Liver (tissue), 8 donors: ENCODE measurements at regions not wholly inside any gene's neighbourhood (a gene's known extent, or its start where the extent isn't known, plus 50 kb on each side); places are given as distances from the start of the nearest gene placed in this dataset.

Experiments used
- DNase-seq: peaks from one replicate; pipeline ENCODE4 v3.0.0-alpha.2; 2017; ENCODE audit warnings: low spot score
- H3K27ac ChIP-seq, 2 donors: one replicate each; pipeline ENCODE4 v1.7.0; 2013; ENCODE audit warnings: inconsistent platforms in 2 of 2, low read length in 2 of 2, control low read depth in 1 of 2, low read depth in 1 of 2, mild to moderate bottlenecking in 1 of 2
- H3K27me3 ChIP-seq, 4 donors: one replicate each; pipeline versions ENCODE4 v1.6.1 to v1.7.0; 2013; ENCODE audit warnings: low read length in 3 of 4, inconsistent platforms in 1 of 4, mild to moderate bottlenecking in 1 of 4, moderate library complexity in 1 of 4; ENCODE audit not compliant: control insufficient read depth in 4 of 4, insufficient read depth in 4 of 4
- H3K36me3 ChIP-seq, 4 donors: one replicate each; pipeline versions ENCODE4 v1.6.1 to v1.7.0; 2013; ENCODE audit warnings: low read length in 3 of 4, mild to moderate bottlenecking in 3 of 4, low read depth in 1 of 4, moderate library complexity in 1 of 4; ENCODE audit not compliant: control insufficient read depth in 4 of 4, insufficient read depth in 3 of 4
- H3K4me1 ChIP-seq, 4 donors: one replicate each; pipeline versions ENCODE4 v1.6.1 to v1.7.0; 2013; ENCODE audit warnings: low read length in 3 of 4, mild to moderate bottlenecking in 3 of 4, moderate library complexity in 1 of 4; ENCODE audit not compliant: control insufficient read depth in 4 of 4, insufficient read depth in 4 of 4
- H3K4me3 ChIP-seq, 3 donors: one replicate each; pipeline versions ENCODE4 v1.6.1 to v1.7.0; 2013; ENCODE audit warnings: low read length in 3 of 3, control low read depth in 1 of 3, low read depth in 1 of 3, mild to moderate bottlenecking in 1 of 3
- H3K9ac ChIP-seq, 2 donors: one replicate each; pipeline ENCODE4 v1.7.0; 2013; ENCODE audit warnings: low read length in 2 of 2, mild to moderate bottlenecking in 2 of 2, moderate library complexity in 2 of 2, control low read depth in 1 of 2, low read depth in 1 of 2
- H3K9me3 ChIP-seq, 4 donors: one replicate each; pipeline versions ENCODE4 v1.6.1 to v1.7.0; 2013; ENCODE audit warnings: low read length in 3 of 4; ENCODE audit not compliant: control insufficient read depth in 4 of 4
- EGR1 ChIP-seq, 2 donors: IDR thresholded peaks; 2 replicates each; pipeline ENCODE4 v1.6.1; 2016 to 2018; ENCODE audit warnings: antibody characterized with exemption in 2 of 2, low read depth in 2 of 2
- FOXA1 ChIP-seq: IDR thresholded peaks from 2 replicates; pipeline ENCODE4 v1.6.1; 2016; ENCODE audit warnings: antibody characterized with exemption
- GABPA ChIP-seq, 2 donors: IDR thresholded peaks in 1 of 2; conservative IDR thresholded peaks in 1 of 2; 2 replicates each; pipeline ENCODE4 v1.6.1; 2016; ENCODE audit warnings: antibody characterized with exemption in 2 of 2, mild to moderate bottlenecking in 1 of 2, moderate library complexity in 1 of 2
- HNF4A ChIP-seq, 2 donors: conservative IDR thresholded peaks; 2 replicates each; pipeline ENCODE4 v1.6.1; 2016; ENCODE audit warnings: antibody characterized with exemption in 2 of 2, mild to moderate bottlenecking in 2 of 2
- HNF4G ChIP-seq: IDR thresholded peaks from 2 replicates; pipeline ENCODE4 v1.6.1; 2016; ENCODE audit warnings: antibody characterized with exemption
- JUND ChIP-seq, 2 donors: IDR thresholded peaks; 2 replicates each; pipeline ENCODE4 v1.6.1; 2016; ENCODE audit warnings: antibody characterized with exemption in 2 of 2
- NR2F2 ChIP-seq: IDR thresholded peaks from 2 replicates; pipeline ENCODE4 v1.6.1; 2016; ENCODE audit warnings: antibody characterized with exemption
- RAD21 ChIP-seq, 2 donors: IDR thresholded peaks; 2 replicates each; pipeline ENCODE4 v1.6.1; 2016; ENCODE audit warnings: antibody characterized with exemption in 2 of 2, mild to moderate bottlenecking in 2 of 2
- RXRA ChIP-seq, 2 donors: IDR thresholded peaks; 2 replicates each; pipeline ENCODE4 v1.6.1; 2017 to 2018; ENCODE audit warnings: antibody characterized with exemption in 2 of 2, mild to moderate bottlenecking in 1 of 2
- TAF1 ChIP-seq: conservative IDR thresholded peaks from 2 replicates; pipeline ENCODE4 v1.6.1; 2016; ENCODE audit warnings: antibody characterized with exemption, mild to moderate bottlenecking
- YY1 ChIP-seq: IDR thresholded peaks from 2 replicates; pipeline ENCODE4 v1.6.1; 2016; ENCODE audit warnings: antibody characterized with exemption, mild to moderate bottlenecking
- WGBS: extraction: QIAGEN DNeasy Blood & Tissue Kit; methylation state at CpG from one replicate; pipeline ENCODE4 v1.1.7; 2013; 5-methylcytosine and 5-hydroxymethylcytosine counted together
- TF ChIP-seq, protein P1 (sequence below): fragments of 150-350 bp; IDR thresholded peaks from 2 replicates; pipeline ENCODE4 v1.5.1; 2017; ENCODE audit warnings: improper control_type of control experiment, low read depth, low read length; ENCODE audit not compliant: missing input control
- TF ChIP-seq, protein P2 (sequence below): IDR thresholded peaks from 2 replicates; pipeline ENCODE4 v1.6.1; 2016; ENCODE audit warnings: antibody characterized with exemption, mild to moderate bottlenecking
- TF ChIP-seq, protein P3 (sequence below): IDR thresholded peaks from 2 replicates; pipeline ENCODE4 v1.6.1; 2016; ENCODE audit warnings: antibody characterized with exemption
- TF ChIP-seq, protein P4 (sequence below): IDR thresholded peaks from 2 replicates; pipeline ENCODE4 v1.6.1; 2016; ENCODE audit warnings: antibody characterized with exemption
- donor health status: healthy.
- donor health status: healthy.
- donor health status: healthy.
- donor health status: healthy.
- donor health status: healthy.

DNA sequence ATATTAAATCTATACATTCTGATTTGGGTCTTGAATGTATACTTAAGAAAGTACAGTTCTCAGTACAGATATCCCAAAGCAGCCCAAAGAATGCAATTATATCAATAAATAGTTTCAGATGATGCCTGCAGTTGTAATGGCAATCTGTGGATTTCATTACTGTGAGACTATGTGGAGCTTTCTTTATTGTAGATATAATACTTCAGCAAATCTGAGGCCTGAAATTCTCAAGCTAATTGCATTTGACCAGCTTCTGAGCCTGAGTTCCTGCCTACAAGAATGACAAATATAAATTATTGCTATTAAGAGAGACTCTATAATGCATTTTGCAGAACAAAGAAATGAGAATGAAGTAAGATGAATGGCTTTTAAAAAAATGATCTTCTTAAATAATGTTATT is 320.3 kb downstream of the DKK2 start:
- TF ChIP-seq, protein P1, sequence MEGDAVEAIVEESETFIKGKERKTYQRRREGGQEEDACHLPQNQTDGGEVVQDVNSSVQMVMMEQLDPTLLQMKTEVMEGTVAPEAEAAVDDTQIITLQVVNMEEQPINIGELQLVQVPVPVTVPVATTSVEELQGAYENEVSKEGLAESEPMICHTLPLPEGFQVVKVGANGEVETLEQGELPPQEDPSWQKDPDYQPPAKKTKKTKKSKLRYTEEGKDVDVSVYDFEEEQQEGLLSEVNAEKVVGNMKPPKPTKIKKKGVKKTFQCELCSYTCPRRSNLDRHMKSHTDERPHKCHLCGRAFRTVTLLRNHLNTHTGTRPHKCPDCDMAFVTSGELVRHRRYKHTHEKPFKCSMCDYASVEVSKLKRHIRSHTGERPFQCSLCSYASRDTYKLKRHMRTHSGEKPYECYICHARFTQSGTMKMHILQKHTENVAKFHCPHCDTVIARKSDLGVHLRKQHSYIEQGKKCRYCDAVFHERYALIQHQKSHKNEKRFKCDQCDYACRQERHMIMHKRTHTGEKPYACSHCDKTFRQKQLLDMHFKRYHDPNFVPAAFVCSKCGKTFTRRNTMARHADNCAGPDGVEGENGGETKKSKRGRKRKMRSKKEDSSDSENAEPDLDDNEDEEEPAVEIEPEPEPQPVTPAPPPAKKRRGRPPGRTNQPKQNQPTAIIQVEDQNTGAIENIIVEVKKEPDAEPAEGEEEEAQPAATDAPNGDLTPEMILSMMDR, result no peak
- TF ChIP-seq, protein P2, sequence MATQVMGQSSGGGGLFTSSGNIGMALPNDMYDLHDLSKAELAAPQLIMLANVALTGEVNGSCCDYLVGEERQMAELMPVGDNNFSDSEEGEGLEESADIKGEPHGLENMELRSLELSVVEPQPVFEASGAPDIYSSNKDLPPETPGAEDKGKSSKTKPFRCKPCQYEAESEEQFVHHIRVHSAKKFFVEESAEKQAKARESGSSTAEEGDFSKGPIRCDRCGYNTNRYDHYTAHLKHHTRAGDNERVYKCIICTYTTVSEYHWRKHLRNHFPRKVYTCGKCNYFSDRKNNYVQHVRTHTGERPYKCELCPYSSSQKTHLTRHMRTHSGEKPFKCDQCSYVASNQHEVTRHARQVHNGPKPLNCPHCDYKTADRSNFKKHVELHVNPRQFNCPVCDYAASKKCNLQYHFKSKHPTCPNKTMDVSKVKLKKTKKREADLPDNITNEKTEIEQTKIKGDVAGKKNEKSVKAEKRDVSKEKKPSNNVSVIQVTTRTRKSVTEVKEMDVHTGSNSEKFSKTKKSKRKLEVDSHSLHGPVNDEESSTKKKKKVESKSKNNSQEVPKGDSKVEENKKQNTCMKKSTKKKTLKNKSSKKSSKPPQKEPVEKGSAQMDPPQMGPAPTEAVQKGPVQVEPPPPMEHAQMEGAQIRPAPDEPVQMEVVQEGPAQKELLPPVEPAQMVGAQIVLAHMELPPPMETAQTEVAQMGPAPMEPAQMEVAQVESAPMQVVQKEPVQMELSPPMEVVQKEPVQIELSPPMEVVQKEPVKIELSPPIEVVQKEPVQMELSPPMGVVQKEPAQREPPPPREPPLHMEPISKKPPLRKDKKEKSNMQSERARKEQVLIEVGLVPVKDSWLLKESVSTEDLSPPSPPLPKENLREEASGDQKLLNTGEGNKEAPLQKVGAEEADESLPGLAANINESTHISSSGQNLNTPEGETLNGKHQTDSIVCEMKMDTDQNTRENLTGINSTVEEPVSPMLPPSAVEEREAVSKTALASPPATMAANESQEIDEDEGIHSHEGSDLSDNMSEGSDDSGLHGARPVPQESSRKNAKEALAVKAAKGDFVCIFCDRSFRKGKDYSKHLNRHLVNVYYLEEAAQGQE, result no peak
- TF ChIP-seq JUND (IDR thresholded peaks at IDR 0.05) (no peak), HNF4A (conservative IDR thresholded peaks at IDR 0.05) (no peak), FOXA1 (no peak), GABPA (IDR thresholded peaks at IDR 0.05 in 1 of 2, conservative IDR thresholded peaks at IDR 0.05 in 1 of 2) (no peak), RAD21 (IDR thresholded peaks at IDR 0.05) (no peak), NR2F2 (no peak), HNF4G (no peak), RXRA (IDR thresholded peaks at IDR 0.05) (no peak)
- TF ChIP-seq, protein P3, sequence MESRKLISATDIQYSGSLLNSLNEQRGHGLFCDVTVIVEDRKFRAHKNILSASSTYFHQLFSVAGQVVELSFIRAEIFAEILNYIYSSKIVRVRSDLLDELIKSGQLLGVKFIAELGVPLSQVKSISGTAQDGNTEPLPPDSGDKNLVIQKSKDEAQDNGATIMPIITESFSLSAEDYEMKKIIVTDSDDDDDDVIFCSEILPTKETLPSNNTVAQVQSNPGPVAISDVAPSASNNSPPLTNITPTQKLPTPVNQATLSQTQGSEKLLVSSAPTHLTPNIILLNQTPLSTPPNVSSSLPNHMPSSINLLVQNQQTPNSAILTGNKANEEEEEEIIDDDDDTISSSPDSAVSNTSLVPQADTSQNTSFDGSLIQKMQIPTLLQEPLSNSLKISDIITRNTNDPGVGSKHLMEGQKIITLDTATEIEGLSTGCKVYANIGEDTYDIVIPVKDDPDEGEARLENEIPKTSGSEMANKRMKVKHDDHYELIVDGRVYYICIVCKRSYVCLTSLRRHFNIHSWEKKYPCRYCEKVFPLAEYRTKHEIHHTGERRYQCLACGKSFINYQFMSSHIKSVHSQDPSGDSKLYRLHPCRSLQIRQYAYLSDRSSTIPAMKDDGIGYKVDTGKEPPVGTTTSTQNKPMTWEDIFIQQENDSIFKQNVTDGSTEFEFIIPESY, result no peak
- Histone ChIP-seq H3K9ac (no peak overlapping the region), H3K9me3 (no peaks in the 10 kb centered on the region), H3K27ac (no peak overlapping the region), H3K4me3 (no peak overlapping the region), H3K36me3 (no peaks in the 10 kb centered on the region), H3K4me1 (no peaks in the 10 kb centered on the region), H3K27me3 (no peaks in the 10 kb centered on the region)
- no peak for DNase-seq

DNA sequence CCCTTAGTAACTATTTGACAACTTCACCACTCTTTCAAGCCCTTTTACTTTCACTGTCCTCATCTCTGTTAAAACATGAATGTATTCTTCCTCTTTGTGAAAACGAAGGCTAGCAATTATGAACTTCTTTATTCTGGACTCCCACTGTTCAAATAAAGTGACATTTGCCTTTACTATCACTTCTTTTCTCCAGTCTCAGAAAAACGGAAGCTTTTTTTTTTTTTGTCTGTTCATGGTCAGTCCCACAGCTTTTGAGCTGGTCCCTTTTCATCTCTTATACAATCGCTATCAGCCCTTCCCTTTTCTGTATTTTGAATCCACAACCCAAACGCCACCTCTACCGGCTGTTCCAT is 327.7 kb downstream of the DKK2 start:
- no peak for DNase-seq
- WGBS, result 51% methylated on average over 5 of the region's 5 CpGs
- Histone ChIP-seq H3K4me3 (no peak overlapping the region), H3K27ac (no peak overlapping the region), H3K36me3 (no peaks in the 10 kb centered on the region), H3K4me1 (no peaks in the 10 kb centered on the region), H3K27me3 (no peaks in the 10 kb centered on the region), H3K9me3 (no peaks in the 10 kb centered on the region), H3K9ac (no peak overlapping the region)
- TF ChIP-seq EGR1 (IDR thresholded peaks at IDR 0.05; ENCODE audit: low read depth in 2 of 2) (no peak), HNF4G (no peak), JUND (IDR thresholded peaks at IDR 0.05) (no peak), RXRA (IDR thresholded peaks at IDR 0.05) (no peak), YY1 (no peak), TAF1 (no peak), RAD21 (IDR thresholded peaks at IDR 0.05) (no peak)
- TF ChIP-seq, protein P3, result no peak
- TF ChIP-seq, protein P4, sequence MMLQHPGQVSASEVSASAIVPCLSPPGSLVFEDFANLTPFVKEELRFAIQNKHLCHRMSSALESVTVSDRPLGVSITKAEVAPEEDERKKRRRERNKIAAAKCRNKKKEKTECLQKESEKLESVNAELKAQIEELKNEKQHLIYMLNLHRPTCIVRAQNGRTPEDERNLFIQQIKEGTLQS, result no peak
- TF ChIP-seq, protein P1, result no peak
